ENCODE measurements at regions not wholly inside any gene's neighbourhood (a gene's known extent, or its start where the extent isn't known, plus 50 kb on each side); places are given as distances from the start of the nearest gene placed in this dataset.
A peak's percentile ranks its signal among the peaks of the same experiment; 100 is the strongest.

DNA sequence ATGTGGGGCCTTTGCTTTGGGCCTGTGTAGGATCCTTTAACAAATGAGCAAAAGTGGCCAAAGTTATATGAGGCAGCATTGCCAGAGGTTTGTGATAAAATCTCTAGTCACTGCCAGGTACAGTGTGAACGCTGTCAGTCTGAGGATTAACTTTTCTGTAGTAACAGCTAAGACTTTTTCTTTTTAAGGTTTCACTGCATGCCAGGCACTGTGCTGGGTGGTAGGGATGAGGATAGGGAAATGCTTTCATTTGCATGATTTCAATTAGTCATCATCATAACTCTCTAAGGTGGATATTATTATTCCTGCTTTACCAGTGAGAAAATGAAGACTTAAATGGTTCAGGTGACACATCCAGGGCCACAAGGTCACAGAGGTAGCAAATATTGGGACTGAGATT lies 79.7 kb upstream of the BMPER start:
- DNase-seq: no peak
- H3K36me3 ChIP-seq: no peaks in the 10 kb centered on the region
- H3K9me3 ChIP-seq: no peaks in the 10 kb centered on the region
- H3K4me3 ChIP-seq: no peak overlapping the region
- WGBS, 2 donors: 31 to 33% methylated on average over 1 of the region's 1 CpG
- TF ChIP-seq, protein P1, sequence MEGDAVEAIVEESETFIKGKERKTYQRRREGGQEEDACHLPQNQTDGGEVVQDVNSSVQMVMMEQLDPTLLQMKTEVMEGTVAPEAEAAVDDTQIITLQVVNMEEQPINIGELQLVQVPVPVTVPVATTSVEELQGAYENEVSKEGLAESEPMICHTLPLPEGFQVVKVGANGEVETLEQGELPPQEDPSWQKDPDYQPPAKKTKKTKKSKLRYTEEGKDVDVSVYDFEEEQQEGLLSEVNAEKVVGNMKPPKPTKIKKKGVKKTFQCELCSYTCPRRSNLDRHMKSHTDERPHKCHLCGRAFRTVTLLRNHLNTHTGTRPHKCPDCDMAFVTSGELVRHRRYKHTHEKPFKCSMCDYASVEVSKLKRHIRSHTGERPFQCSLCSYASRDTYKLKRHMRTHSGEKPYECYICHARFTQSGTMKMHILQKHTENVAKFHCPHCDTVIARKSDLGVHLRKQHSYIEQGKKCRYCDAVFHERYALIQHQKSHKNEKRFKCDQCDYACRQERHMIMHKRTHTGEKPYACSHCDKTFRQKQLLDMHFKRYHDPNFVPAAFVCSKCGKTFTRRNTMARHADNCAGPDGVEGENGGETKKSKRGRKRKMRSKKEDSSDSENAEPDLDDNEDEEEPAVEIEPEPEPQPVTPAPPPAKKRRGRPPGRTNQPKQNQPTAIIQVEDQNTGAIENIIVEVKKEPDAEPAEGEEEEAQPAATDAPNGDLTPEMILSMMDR (IDR thresholded peaks at IDR 0.05): no peak
- no peak for TF ChIP-seq POLR2A (IDR thresholded peaks at IDR 0.05)
- H3K4me1 ChIP-seq: peaks cover 0 to 12% (median 0%) of the 10 kb centered on the region in 3 donors
- intact Hi-C loops (cut with DNase I): no loop called here
- no peak overlapping the region for H3K27ac ChIP-seq
- no peaks in the 10 kb centered on the region for H3K27me3 ChIP-seq

DNA sequence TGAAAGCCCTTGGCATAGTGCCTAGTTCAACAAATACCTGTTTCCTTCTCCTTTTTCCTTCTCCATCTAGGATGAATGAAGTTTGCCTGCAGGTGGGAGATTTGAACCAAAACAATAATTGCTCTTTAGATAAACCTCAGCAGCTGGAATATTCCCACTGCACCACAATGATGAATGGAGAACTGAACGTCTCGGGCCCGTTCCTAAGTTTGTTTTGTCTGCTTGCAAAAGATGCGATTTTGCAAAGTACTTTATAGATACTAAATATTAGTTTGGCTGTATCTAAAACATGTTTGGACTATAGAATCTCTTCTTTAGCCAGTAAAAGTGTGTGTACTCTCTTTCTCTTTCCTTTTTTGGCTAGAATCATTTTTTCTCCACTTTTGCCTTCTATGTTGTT lies 75.8 kb upstream of the BMPER start:
- intact Hi-C loops (cut with DNase I): no loop called here
- Histone ChIP-seq H3K27me3 (no peaks in the 10 kb centered on the region), H3K4me3 (no peak overlapping the region), H3K9me3 (no peaks in the 10 kb centered on the region), H3K27ac (no peak overlapping the region), H3K36me3 (no peaks in the 10 kb centered on the region), H3K4me1 (peaks cover 3 to 28% (median 5%) of the 10 kb centered on the region in 3 donors)
- 79 to 92% methylated on average over 4 of the region's 4 CpGs for WGBS, 2 donors
- TF ChIP-seq POLR2A (IDR thresholded peaks at IDR 0.05): no peak
- no peak for DNase-seq

DNA sequence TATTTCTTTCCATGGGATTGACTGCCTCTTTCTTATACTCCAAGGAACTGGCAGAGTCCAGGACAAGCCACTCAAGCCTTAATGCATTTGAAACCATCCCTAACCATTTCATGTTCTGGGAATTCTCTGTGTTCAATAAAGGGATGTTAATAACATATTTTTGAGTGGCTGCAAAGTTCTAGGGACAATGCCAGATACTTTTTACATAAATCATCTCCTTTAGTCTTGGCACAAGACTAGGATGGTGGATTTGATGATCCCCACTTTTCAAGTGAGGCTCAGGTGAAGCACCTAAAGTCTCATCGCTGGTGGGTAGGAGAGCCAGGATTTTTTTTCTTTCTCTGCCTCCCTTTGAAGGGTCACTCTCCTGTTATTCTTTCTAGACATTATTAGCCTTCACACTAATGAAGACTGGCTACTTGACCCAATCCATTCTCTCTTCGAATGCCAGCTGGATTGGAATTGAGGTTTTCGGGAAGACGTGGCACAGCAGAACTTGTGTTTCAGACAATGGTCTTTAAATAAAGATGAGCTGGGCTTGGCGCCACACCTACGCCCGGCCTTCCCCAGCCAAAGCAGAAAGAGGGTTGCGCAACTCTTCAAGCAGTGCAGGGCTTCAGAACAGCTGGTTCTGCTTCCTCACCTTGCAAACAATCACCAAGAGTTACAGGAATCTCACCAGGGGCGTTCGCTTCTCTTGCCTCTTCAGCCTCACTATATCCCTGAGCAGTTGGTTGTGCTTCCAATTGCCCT lies 73.8 kb upstream of the BMPER start:
- 31 to 42% methylated on average over 9 to 10 of the region's 10 CpGs for WGBS, 2 donors
- no peaks in the 10 kb centered on the region for H3K36me3 ChIP-seq
- DNase-seq: no peak
- intact Hi-C loops (cut with DNase I): no loop called here
- peak overlapping the region in 1 of 4 donors; percentile 27 for H3K4me3 ChIP-seq
- H3K27me3 ChIP-seq: no peaks in the 10 kb centered on the region
- H3K9me3 ChIP-seq: no peaks in the 10 kb centered on the region
- TF ChIP-seq POLR2A (IDR thresholded peaks at IDR 0.05): no peak
- TF ChIP-seq, protein P1 (IDR thresholded peaks at IDR 0.05): no peak
- peak overlapping the region in 2 of 4 donors; percentile 65 to 70 for H3K27ac ChIP-seq
- peaks cover 3 to 19% (median 5%) of the 10 kb centered on the region in 3 donors for H3K4me1 ChIP-seq

DNA sequence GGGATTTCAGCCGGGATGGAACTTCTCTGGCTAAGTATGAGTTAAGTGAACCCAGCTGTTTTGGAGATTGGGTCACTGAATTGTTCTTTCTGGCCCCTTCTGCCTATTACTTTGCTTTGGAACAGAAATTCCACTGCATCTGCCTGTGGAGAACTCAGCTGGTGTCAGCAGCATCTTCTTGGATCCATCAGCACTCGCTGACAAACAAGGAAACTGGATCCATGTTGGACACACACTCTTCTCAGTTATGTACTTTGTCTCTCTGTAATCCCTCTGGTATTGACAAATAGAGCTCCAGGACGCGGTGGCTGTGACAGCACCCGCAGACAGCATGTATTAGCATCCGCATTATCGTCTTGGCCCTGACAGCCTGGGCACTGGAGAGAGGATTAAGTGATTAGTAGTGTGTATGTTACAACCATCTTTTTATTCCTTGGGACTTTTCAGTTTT lies 73.0 kb upstream of the BMPER start:
- peak overlapping the region in 2 of 4 donors; percentile 65 to 70 for H3K27ac ChIP-seq
- H3K36me3 ChIP-seq: no peaks in the 10 kb centered on the region
- WGBS, 2 donors: 46 to 59% methylated on average over 6 to 7 of the region's 7 CpGs
- H3K9me3 ChIP-seq: no peaks in the 10 kb centered on the region
- DNase-seq: no peak
- intact Hi-C loops (cut with DNase I): no loop called here
- peak overlapping the region in 1 of 4 donors; percentile 27 for H3K4me3 ChIP-seq
- peaks cover 5 to 19% (median 7%) of the 10 kb centered on the region in 3 donors for H3K4me1 ChIP-seq
- TF ChIP-seq, protein P1 (IDR thresholded peaks at IDR 0.05): no peak
- TF ChIP-seq POLR2A (IDR thresholded peaks at IDR 0.05): no peak
- H3K27me3 ChIP-seq: no peaks in the 10 kb centered on the region

DNA sequence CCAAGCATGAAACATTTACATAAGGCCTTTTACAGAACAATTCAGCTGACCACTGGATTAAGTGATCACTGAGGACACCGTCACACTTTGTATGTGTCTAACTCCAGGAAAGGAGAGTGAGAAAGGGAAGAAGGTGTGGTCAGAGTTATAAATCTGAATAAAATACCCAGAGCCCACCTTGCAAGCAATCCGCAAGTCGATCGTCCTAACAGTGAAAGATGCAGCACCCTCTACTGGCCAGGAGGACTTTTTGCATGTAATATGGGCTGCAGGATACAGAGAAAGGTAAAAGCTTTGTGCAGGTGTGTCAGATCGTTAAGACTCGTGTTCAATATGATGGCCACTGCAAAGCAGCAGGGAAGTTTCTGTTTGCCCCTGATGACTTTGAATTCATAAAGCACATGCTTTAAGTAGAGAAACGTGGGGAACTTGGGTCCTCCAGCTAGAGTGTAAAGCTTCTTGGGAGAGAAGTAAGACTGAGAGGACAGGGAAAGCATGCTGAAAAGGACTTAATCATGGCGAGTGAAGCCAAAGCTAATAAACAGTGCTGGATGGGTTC lies 68.5 kb upstream of the BMPER start:
- Histone ChIP-seq H3K4me3 (no peak overlapping the region), H3K36me3 (no peaks in the 10 kb centered on the region), H3K27ac (peak overlapping the region in 2 of 4 donors; percentile 9 to 66), H3K4me1 (peaks cover 4 to 10% (median 5%) of the 10 kb centered on the region in 3 donors), H3K27me3 (no peaks in the 10 kb centered on the region), H3K9me3 (no peaks in the 10 kb centered on the region)
- intact Hi-C loops (cut with DNase I): no loop called here
- 85 to 87% methylated on average over 8 of the region's 8 CpGs for whole genome bisulfite sequencing, 2 donors
- no peak for DNase-seq
- TF ChIP-seq, protein P1 (IDR thresholded peaks at IDR 0.05): peak in 1 of 6 experiments; percentile 8
- no peak for TF ChIP-seq POLR2A (IDR thresholded peaks at IDR 0.05)

Measured in esophagus squamous epithelium (tissue), 5 donors.